ENCODE measurements at regions not wholly inside any gene's neighbourhood (a gene's known extent, or its start where the extent isn't known, plus 50 kb on each side); places are given as distances from the start of the nearest gene placed in this dataset.

DNA sequence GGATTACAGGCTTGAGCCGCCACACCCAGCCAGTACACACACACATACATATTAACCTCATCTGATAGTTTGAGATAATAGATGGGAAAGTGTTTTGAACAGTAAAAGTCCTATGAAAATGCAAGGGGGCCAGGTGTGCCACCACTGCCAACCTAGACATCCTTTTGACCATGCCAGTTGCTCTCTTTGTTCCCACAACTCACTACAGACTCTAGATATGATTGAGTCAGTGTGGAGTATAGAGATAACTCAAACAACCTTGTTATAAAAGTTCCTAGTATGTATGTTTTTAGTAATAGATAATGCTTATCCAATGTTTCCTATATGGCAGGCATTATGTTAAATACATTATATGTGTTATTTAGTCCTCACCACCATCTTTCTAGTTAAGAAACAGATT, 72.7 kb upstream of the JAK1 start:
- Histone ChIP-seq H3K4me2 (ENCODE audit: insufficient read depth, low read length) (no peak overlapping the region), H3K9ac (replicated peaks; ENCODE audit: extremely low read depth, insufficient read depth, low read length) (no peak overlapping the region), H2AFZ (ENCODE audit: low read depth, low read length) (no peak overlapping the region), H3K9me3 (replicated peaks; ENCODE audit: control insufficient read depth, insufficient read depth, low read length) (no peaks in the 10 kb centered on the region), H3K27me3 (ENCODE audit: control insufficient read depth in 2 of 2, insufficient read depth in 2 of 2, low read length in 2 of 2) (no peaks in the 10 kb centered on the region), H3K9me1 (replicated peaks; ENCODE audit: control insufficient read depth, extremely low read depth, insufficient read depth, low read length) (no peaks in the 10 kb centered on the region), H3K27ac (ENCODE audit: insufficient read depth, low read depth, low read length) (no peak overlapping the region), H3K4me1 (ENCODE audit: control insufficient read depth, extremely low read depth, insufficient read depth, low read length) (no peaks in the 10 kb centered on the region), H3K36me3 (ENCODE audit: control insufficient read depth in 2 of 2, extremely low read depth in 1 of 2, insufficient read depth in 2 of 2, low read length in 2 of 2) (no peaks in the 10 kb centered on the region), H4K20me1 (replicated peaks; ENCODE audit: control insufficient read depth, extremely low read depth, insufficient read depth, low read length) (no peaks in the 10 kb centered on the region), H3K4me3 (replicated peaks in 1 of 3; ENCODE audit: insufficient read depth in 1 of 3, low read depth in 1 of 3, low read length in 3 of 3) (no peak overlapping the region), H3K79me2 (ENCODE audit: control insufficient read depth, insufficient read depth, low read length) (no peaks in the 10 kb centered on the region)
- FAIRE-seq (no peak), DNase-seq (ENCODE audit: low read depth, low spot score) (no peak)
- ChIA-PET POLR2A (no interaction called here), CTCF (interaction anchor here (1.7 kb wide), 1 partner anchor 18 kb away, joined by 4 read pairs; no protein-coding TSS in a partner anchor)
- dilution Hi-C loops (cut with MboI; ENCODE audit: extremely low pct_ligation_motif_present, low sequenced_read_pairs) (no loop called here), intact Hi-C loops (cut with micrococcal nuclease) (no loop called here)
- no peak for TF ChIP-seq POLR2A (IDR thresholded peaks at IDR 0.05; ENCODE audit: low read depth, low read length)
- no peak for TF ChIP-seq JUN (IDR thresholded peaks at IDR 0.05; ENCODE audit: borderline replicate concordance, insufficient read depth, insufficient read length, low read depth)
- TF ChIP-seq, protein P1, sequence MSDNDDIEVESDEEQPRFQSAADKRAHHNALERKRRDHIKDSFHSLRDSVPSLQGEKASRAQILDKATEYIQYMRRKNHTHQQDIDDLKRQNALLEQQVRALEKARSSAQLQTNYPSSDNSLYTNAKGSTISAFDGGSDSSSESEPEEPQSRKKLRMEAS (IDR thresholded peaks at IDR 0.05; ENCODE audit: insufficient read depth, insufficient read length) = no peak
- TF ChIP-seq GATA2 (IDR thresholded peaks at IDR 0.05; ENCODE audit: insufficient read depth, insufficient read length, low read depth, low read length) = no peak
- TF ChIP-seq, protein P2, sequence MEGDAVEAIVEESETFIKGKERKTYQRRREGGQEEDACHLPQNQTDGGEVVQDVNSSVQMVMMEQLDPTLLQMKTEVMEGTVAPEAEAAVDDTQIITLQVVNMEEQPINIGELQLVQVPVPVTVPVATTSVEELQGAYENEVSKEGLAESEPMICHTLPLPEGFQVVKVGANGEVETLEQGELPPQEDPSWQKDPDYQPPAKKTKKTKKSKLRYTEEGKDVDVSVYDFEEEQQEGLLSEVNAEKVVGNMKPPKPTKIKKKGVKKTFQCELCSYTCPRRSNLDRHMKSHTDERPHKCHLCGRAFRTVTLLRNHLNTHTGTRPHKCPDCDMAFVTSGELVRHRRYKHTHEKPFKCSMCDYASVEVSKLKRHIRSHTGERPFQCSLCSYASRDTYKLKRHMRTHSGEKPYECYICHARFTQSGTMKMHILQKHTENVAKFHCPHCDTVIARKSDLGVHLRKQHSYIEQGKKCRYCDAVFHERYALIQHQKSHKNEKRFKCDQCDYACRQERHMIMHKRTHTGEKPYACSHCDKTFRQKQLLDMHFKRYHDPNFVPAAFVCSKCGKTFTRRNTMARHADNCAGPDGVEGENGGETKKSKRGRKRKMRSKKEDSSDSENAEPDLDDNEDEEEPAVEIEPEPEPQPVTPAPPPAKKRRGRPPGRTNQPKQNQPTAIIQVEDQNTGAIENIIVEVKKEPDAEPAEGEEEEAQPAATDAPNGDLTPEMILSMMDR (IDR thresholded peaks at IDR 0.05; ENCODE audit: extremely low read depth in 1 of 2, insufficient read depth in 1 of 2, low read depth in 1 of 2, low read length in 2 of 2) = no peak
- TF ChIP-seq POLR2AphosphoS5 (IDR thresholded peaks at IDR 0.05; ENCODE audit: insufficient read depth, low read depth, low read length) = no peak
- TF ChIP-seq FOS (IDR thresholded peaks at IDR 0.05; ENCODE audit: borderline replicate concordance, insufficient read depth, low read length) = no peak
- no peak for TF ChIP-seq EZH2 (IDR thresholded peaks at IDR 0.05; ENCODE audit: borderline replicate concordance, low read depth, low read length, severe bottlenecking)
- TF ChIP-seq MYC (IDR thresholded peaks at IDR 0.05; ENCODE audit: low read depth, low read length) = no peak
- no TSS peak for BruUV-seq (replicated peaks)
